K562 (cell line): ENCODE measurements at regions not wholly inside any gene's neighbourhood (a gene's known extent, or its start where the extent isn't known, plus 50 kb on each side); places are given as distances from the start of the nearest gene placed in this dataset.

Source experiments
- ATAC-seq: fragments of 200-7000 bp; cut with Tn5 transposase; 3 replicates; pipeline ENCODE4 v1.9.1; 2020; ENCODE audit warnings: moderate library complexity
- BruUV-seq: library from RNA; stranded (reverse); fragments of 400-500 nt; replicated peaks from 2 replicates; lab custom pipeline; 2021; lab: Mats Ljungman, UMichigan
- CTCF ChIA-PET: fragments of 300-600 bp; formaldehyde crosslinking; extraction: SDS; loops from one replicate; lab custom pipeline; 2021; ENCODE audit warnings: low intra/inter-chr PET ratio; lab: Yijun Ruan, JAX
- POLR2A ChIA-PET: fragments of 300-600, 350-650 bp; sonication (Branson Sonifier 250); formaldehyde crosslinking; extraction: SDS; loops from one replicate; lab custom pipeline; 2021; ENCODE audit warnings: antibody characterized with exemption, inconsistent platforms; lab: Yijun Ruan, JAX
- DNase-seq, 4 experiments: peaks; one replicate each; pipeline versions ENCODE4 v3.0.0 to v3.0.0-alpha.2; 2011 to 2018; ENCODE audit warnings: low spot score in 3 of 4, mixed read lengths in 3 of 4; ENCODE audit errors: extremely low read depth in 1 of 4
- FAIRE-seq: peaks from 2 replicates; lab custom pipeline; 2011; peaks lifted over from hg19 to GRCh38; lab: Jason Lieb, UNC
- H2AFZ ChIP-seq: 2 replicates; pipeline ENCODE4 v1.6.0; 2011; ENCODE audit warnings: low read depth, low read length, control low read depth, inconsistent platforms
- H3K27ac ChIP-seq: fragments of 200-600 bp; 3 replicates; pipeline ENCODE4 v1.8.0; 2011; ENCODE audit warnings: low read depth, mild to moderate bottlenecking, control low read depth, inconsistent platforms, low read length, moderate library complexity, mixed read lengths; ENCODE audit errors: extremely low read depth
- H3K27me3 ChIP-seq, 2 experiments: fragments of 300-600 bp in 1 of 2; 2 replicates in 1 of 2; 3 replicates in 1 of 2; pipeline versions ENCODE4 v1.6.0 to v1.8.0; 2011; ENCODE audit warnings: inconsistent platforms in 2 of 2, low read length in 2 of 2, mild to moderate bottlenecking in 1 of 2, mixed read lengths in 1 of 2, moderate library complexity in 1 of 2; ENCODE audit not compliant: control insufficient read depth in 2 of 2, insufficient read depth in 2 of 2
- H3K36me3 ChIP-seq: fragments of 300-600 bp; 3 replicates; pipeline ENCODE4 v1.8.0; 2011; ENCODE audit warnings: mild to moderate bottlenecking, low read length, inconsistent platforms; ENCODE audit not compliant: control insufficient read depth, insufficient read depth
- H3K4me1 ChIP-seq, 2 experiments: fragments of 200-600 bp in 1 of 2; replicated peaks in 1 of 2; 2 replicates in 1 of 2; 3 replicates in 1 of 2; pipeline versions ENCODE4 v1.5.1 to v1.8.0; 2011; ENCODE audit warnings: inconsistent platforms in 2 of 2, low read length in 2 of 2, mild to moderate bottlenecking in 1 of 2, mixed read lengths in 1 of 2, moderate library complexity in 1 of 2; ENCODE audit not compliant: control insufficient read depth in 2 of 2, insufficient read depth in 2 of 2
- H3K4me2 ChIP-seq: 2 replicates; pipeline ENCODE4 v1.6.1; 2011; ENCODE audit warnings: low read length, control low read depth, inconsistent platforms, mixed read lengths; ENCODE audit not compliant: insufficient read depth
- H3K4me3 ChIP-seq: fragments of 200-600 bp; sonication (generic), shearing (Covaris generic); 2 replicates; pipeline ENCODE4 v1.5.1; 2016; ENCODE audit warnings: control low read depth, inconsistent platforms
- H3K79me2 ChIP-seq: fragments of 200-600 bp; 3 replicates; pipeline ENCODE4 v1.8.0; 2011; ENCODE audit warnings: low read length, inconsistent platforms; ENCODE audit not compliant: control insufficient read depth, insufficient read depth
- H3K9ac ChIP-seq, 2 experiments: 2 replicates each; pipeline versions ENCODE4 v1.6.0 to v1.6.1; 2011; ENCODE audit warnings: low read depth in 2 of 2, low read length in 2 of 2, control low read depth in 1 of 2, inconsistent platforms in 1 of 2, mild to moderate bottlenecking in 1 of 2, mixed read lengths in 1 of 2; ENCODE audit not compliant: insufficient read depth in 1 of 2
- H3K9me1 ChIP-seq: one replicate; pipeline ENCODE4 v1.6.0; 2011; ENCODE audit warnings: inconsistent platforms, mild to moderate bottlenecking, low read length, moderate library complexity; ENCODE audit not compliant: control insufficient read depth, insufficient read depth
- H3K9me3 ChIP-seq: replicated peaks from 2 replicates; pipeline ENCODE4 v1.5.1; 2011; ENCODE audit warnings: low read depth, low read length, inconsistent platforms; ENCODE audit not compliant: control insufficient read depth, insufficient read depth
- H4K20me1 ChIP-seq: replicated peaks from 2 replicates; pipeline ENCODE4 v1.6.1; 2011; ENCODE audit warnings: low read length, inconsistent platforms, mixed read lengths; ENCODE audit not compliant: control insufficient read depth, insufficient read depth
- E2F8 ChIP-seq: fragments of 450-650 bp; IDR thresholded peaks from 2 replicates; pipeline ENCODE4 v1.7.1; 2018; ENCODE audit warnings: mild to moderate bottlenecking, low read depth; ENCODE audit not compliant: partially characterized antibody
- ETS2 ChIP-seq: IDR thresholded peaks from 2 replicates; pipeline ENCODE4 v1.6.1; 2016; ENCODE audit warnings: borderline replicate concordance, missing genetic modification characterization, mild to moderate bottlenecking, moderate library complexity, missing compliant biosample characterization; ENCODE audit not compliant: poor library complexity, severe bottlenecking
- MCM2 ChIP-seq: fragments of 450-650 bp; IDR thresholded peaks from 2 replicates; pipeline ENCODE4 v1.6.1; 2017; ENCODE audit warnings: low read depth, mild to moderate bottlenecking
- MYNN ChIP-seq, 2 experiments: sonication (generic); formaldehyde crosslinking in 1 of 2; IDR thresholded peaks; 2 replicates each; pipeline versions ENCODE4 v1.5.0 to v1.6.1; 2016 to 2020; ENCODE audit warnings: antibody characterized with exemption in 1 of 2, missing genetic modification reagents in 1 of 2
- POLR2H ChIP-seq: IDR thresholded peaks from 2 replicates; pipeline ENCODE4 v1.6.1; 2016; ENCODE audit warnings: missing genetic modification characterization, low read depth, mild to moderate bottlenecking, control low read depth, missing compliant biosample characterization, moderate library complexity
- UBTF ChIP-seq, 2 experiments: IDR thresholded peaks; 2 replicates each; pipeline ENCODE4 v1.6.1; 2012; ENCODE audit warnings: improper control_type of control experiment in 2 of 2, low read depth in 2 of 2, low read length in 2 of 2, borderline replicate concordance in 1 of 2
- ZNF146 ChIP-seq: IDR thresholded peaks from one replicate; pipeline ENCODE4 v1.6.1; 2018; ENCODE audit warnings: missing compliant biosample characterization; ENCODE audit not compliant: unreplicated experiment
- WGBS: fragments of 100-300 bp; shearing (Covaris generic); methylation state at CpG from one replicate; pipeline ENCODE4 v1.1.6; 2016; ENCODE audit warnings: low coverage, mixed read lengths; ENCODE audit not compliant: insufficient coverage; ENCODE audit errors: missing lambda C conversion rate; 5-methylcytosine and 5-hydroxymethylcytosine counted together
- in situ Hi-C: fragments of 300-500 bp; cut with MboI; formaldehyde crosslinking; loops from 4 replicates; pipeline ENCODE4 v1.15.0; 2018; ENCODE audit warnings: inconsistent platforms, mixed read lengths
- intact Hi-C: fragments of 100-400 bp; cut with micrococcal nuclease; formaldehyde crosslinking; loops from 2 replicates; pipeline ENCODE4 v1.14.2; 2022

- no peak for TF ChIP-seq ETS2 (tag)
- no peak for TF ChIP-seq E2F8
- in situ Hi-C loops: no loop called here
- POLR2A ChIA-PET: no interaction called here
Measured at GRCh38 chr6:145286916-145287315, 448.4 kb downstream of the EPM2A start.

GRCh38 chr6:145289573-145289972, 445.7 kb downstream of the EPM2A start:
- no peaks in the 10 kb centered on the region for H3K27me3 ChIP-seq
- H3K4me2 ChIP-seq: no peak overlapping the region
- H3K4me1 ChIP-seq: no peaks in the 10 kb centered on the region
- POLR2A ChIA-PET: no interaction called here
- H3K9ac ChIP-seq: no peak overlapping the region
- H3K79me2 ChIP-seq: no peaks in the 10 kb centered on the region
- H3K36me3 ChIP-seq: no peaks in the 10 kb centered on the region
- 0% methylated on average over 3 of the region's 3 CpGs for WGBS
- no peaks in the 10 kb centered on the region for H4K20me1 ChIP-seq
- ATAC-seq (no peak), DNase-seq (no peak), FAIRE-seq (no peak)
- intact Hi-C loops: no loop called here
- no TSS peak for BruUV-seq
- CTCF ChIA-PET: no interaction called here
- in situ Hi-C loops: no loop called here
- H3K9me3 ChIP-seq: no peaks in the 10 kb centered on the region
- no peak overlapping the region for H3K27ac ChIP-seq
- no peak overlapping the region for H2AFZ ChIP-seq
- H3K9me1 ChIP-seq: no peaks in the 10 kb centered on the region
- H3K4me3 ChIP-seq: no peak overlapping the region
- TF ChIP-seq MYNN (IDR thresholded peaks at IDR 0.05) (no peak), MYNN (CRISPR knock-in tag; IDR thresholded peaks at IDR 0.05) (no peak), POLR2H (tag) (no peak), ZNF146 (no peak), UBTF (IDR thresholded peaks at IDR 0.05; ENCODE audit: borderline replicate concordance in 1 of 2, low read depth in 2 of 2, low read length in 2 of 2) (no peak), MCM2 (no peak)

More at GRCh38 chr6:145286916-145287315, 448.4 kb downstream of the EPM2A start:
- BruUV-seq: no TSS peak
- no peaks in the 10 kb centered on the region for H4K20me1 ChIP-seq
- CTCF ChIA-PET: no interaction called here
- H3K79me2 ChIP-seq: no peaks in the 10 kb centered on the region
- H3K36me3 ChIP-seq: no peaks in the 10 kb centered on the region
- no peak overlapping the region for H2AFZ ChIP-seq
- intact Hi-C loops: no loop called here
- no peaks in the 10 kb centered on the region for H3K27me3 ChIP-seq
- DNase-seq: no peak
- ATAC-seq: no peak
- H3K4me3 ChIP-seq: no peak overlapping the region
- H3K4me1 ChIP-seq: no peaks in the 10 kb centered on the region
- no peak overlapping the region for H3K27ac ChIP-seq
- H3K9me1 ChIP-seq: no peaks in the 10 kb centered on the region
- no peak overlapping the region for H3K9ac ChIP-seq
- no peak overlapping the region for H3K4me2 ChIP-seq
- H3K9me3 ChIP-seq: no peaks in the 10 kb centered on the region
- no peak for FAIRE-seq
- 7% methylated on average over 1 of the region's 1 CpG for WGBS
